Fibroblast of gingiva (primary cell): ENCODE measurements at regions not wholly inside any gene's neighbourhood (a gene's known extent, or its start where the extent isn't known, plus 50 kb on each side); places are given as distances from the start of the nearest gene placed in this dataset.
"Not testable (repeated sequence)": the region's sequence is repeated elsewhere in the genome, so short reads cannot be mapped to it uniquely, and the experiment has no call there.

ENCODE experiments used
- DNase-seq: peaks from one replicate; pipeline ENCODE4 v3.0.0-alpha.2; 2011; ENCODE audit warnings: low read depth

GRCh38 chr2:56021136-56021474, 97.5 kb upstream of the EFEMP1 start:
- no peak for DNase-seq

GRCh38 chr2:56021579-56021978, 98.0 kb upstream of the EFEMP1 start:
- DNase-seq, result no peak

GRCh38 chr2:56025469-56026193, 102.0 kb upstream of the EFEMP1 start:
- no peak for DNase-seq

DNA sequence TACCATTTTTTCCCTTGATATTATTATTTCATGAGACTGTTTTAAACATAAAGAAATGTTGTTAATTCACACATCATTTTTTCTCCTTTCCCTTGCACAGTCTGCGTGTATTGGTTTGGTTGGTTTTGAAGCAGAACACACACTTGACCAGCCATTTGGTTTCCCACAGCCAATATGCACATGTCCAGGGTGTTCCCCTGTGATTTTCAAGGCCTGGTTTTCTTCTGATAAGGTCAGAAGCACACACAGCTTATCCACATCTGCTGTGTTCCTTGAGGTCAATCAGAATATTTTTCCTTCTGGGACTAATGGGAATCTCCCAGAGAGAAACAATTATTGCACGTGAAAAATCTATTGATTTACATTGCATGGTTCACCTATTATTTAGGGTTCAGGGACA, 103.2 kb upstream of the EFEMP1 start:
- DNase-seq, result no peak

- no peak for DNase-seq
Measured at GRCh38 chr2:56030062-56030461, 106.5 kb upstream of the EFEMP1 start.

DNA sequence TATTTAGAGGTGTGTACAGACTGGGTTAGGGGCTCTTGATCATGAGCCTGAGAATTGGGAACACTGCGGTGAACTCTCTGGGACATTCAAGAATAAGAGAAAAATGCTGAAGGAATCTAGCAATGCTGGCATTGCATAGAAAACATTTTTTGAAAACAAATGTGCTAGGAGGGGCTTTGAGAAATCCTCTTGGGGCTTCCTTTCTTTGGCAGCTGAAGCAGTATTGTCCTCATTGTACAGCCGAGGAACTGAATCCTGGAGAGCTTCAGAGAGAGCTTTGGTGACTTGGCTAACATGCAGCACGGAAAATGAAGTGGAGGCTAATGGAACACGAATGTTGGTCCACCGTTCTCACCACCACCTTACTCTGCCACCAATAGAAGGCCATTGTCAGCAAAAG, 107.3 kb upstream of the EFEMP1 start:
- no peak for DNase-seq

GRCh38 chr2:56034258-56034657, 110.7 kb upstream of the EFEMP1 start:
- no peak for DNase-seq

GRCh38 chr2:56040189-56040588, 116.6 kb upstream of the EFEMP1 start:
- DNase-seq, result no peak

- DNase-seq, result no peak
Measured at GRCh38 chr2:56040834-56041233, 117.3 kb upstream of the EFEMP1 start.

DNA sequence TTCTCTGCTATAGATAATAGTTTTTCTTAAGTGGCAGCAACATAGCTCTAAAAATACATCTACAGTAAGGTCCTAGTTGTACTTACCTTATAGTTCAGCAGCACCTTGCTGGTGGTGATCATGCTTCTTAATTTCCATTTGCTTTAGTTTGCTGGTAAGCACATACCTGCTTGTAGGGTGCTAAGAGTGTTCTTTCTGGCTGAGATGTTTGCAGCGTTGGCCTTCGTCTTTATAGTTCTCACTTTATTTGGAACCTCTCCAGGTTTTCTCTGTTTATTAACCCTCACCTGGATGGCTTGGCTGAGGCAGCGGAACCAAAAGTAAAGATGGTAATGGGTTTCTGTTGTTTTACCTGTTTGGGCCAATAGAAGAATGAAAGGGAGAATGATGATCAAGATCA, 123.6 kb upstream of the EFEMP1 start:
- no peak for DNase-seq

DNA sequence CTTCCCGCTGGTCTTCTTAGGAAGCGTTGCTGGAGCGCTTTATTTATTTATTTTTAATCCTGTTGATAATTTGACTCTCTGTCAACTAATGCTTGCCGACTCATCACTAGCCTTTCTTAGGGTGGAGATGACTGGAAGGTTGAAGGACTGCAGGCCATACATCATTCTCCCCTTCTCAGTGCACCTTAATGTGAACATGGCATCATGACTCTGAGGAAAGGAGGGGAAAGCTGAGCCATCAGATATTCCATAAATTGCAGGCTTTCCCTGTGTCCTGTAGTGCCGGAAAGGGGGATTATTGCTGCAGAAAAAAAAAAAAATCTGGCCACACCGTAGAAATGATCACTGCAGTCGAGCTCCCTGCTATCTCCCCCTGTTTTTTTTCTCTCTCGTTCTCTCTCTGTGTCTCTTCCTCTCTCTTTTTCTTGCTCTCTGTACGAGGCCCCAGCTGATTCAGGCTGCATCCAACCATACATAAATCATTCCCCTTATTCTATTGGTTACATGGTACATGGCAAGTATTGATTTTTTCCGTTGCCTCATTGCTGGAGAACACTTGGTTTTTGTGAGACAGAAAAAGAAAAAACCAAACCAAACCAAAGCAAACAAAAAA, 125.8 kb upstream of the EFEMP1 start:
- DNase-seq, result no peak

DNA sequence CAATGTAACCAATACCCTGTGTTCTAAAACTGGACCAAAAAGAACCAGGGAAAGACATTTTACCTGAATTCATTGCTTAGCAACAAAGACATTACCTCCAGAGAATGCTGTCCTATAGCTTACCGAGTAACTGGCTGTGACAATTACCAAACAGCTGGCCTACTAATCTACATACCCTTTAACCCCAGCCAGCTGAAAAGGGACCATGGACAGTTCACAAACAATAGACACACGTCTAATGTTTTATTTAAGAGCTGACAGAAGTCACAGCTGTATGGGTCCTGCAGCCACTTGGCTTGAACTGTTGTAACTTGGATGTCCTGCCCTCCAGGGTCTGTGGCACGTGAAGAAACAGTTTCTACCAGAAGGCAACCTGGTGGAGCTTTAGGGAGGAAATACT, 130.1 kb upstream of the EFEMP1 start:
- no peak for DNase-seq

- no peak for DNase-seq
Measured at GRCh38 chr2:56055405-56055804, 128.4 kb upstream of the CCDC85A start.

DNA sequence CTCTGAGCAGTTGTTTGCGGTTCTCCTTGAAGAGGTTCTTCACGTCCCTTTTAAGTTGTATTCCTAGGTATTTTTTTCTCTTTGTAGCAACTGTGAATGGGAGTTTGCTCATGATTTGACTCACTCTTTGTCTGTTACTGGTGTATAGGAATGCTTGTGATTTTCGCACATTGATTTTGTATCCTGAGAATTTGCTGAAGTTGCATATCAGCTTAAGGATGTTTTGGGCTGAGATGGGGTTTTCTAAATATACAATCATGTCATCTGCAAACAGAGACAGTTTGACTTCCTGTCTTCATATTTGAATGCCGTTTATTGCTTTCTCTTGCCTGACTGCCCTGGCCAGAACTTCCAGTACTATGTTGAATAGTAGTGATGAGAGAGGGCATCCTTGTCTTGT, 122.5 kb upstream of the CCDC85A start:
- not testable (repeated sequence) for DNase-seq

- DNase-seq, result no peak
Measured at GRCh38 chr2:56068746-56069145, 115.0 kb upstream of the CCDC85A start.

DNA sequence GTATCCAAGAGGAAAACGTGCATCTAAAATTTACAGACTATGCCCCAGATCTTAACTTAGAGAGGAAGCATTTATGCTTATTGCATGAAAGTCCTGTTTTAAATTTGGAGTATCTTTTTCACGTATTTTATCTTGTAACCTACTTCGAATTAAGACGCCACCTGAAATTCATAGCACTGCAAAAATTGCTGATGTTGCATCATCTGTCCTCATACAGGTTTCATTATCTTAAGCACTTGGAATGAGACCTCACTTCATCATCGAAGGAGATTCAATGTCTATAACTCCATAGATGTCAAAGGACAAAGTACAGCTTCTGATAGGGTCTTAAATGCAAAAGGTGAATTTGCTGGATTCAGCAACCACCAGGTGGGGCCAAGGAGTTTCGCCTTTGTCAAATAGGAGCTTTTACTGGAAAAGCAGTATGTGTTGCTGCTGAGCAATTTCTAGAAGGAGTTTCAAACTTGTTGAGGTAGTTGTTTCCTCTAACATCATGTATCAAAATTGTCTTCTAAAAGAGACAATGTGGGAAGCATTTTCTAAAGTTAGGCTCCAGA, 106.4 kb upstream of the CCDC85A start:
- DNase-seq, result no peak

- no peak for DNase-seq
Measured at GRCh38 chr2:56082665-56083064, 101.1 kb upstream of the CCDC85A start.

- DNase-seq, result no peak
Measured at GRCh38 chr2:56084111-56084901, 99.5 kb upstream of the CCDC85A start.

- DNase-seq, result no peak
Measured at GRCh38 chr2:56086336-56086735, 97.5 kb upstream of the CCDC85A start.

DNA sequence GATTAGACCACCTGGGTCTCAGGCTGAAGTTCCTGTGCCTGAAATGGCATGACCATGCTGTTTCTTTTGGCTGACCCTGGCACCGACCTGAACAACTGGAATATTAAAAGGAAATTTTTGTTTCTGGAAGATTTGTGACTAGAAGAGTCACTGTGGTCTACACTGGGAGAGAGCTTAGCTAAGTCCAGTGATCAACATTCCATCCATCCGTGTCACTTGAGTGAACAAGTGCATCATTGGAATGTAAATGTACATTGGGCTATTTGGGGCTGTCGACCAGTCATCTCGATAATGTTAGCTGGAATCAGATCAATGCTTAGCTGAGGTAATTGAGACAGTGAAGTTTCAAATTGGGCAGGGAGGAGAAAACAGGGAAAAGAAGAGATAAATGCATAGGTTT, 95.4 kb upstream of the CCDC85A start:
- DNase-seq, result no peak

GRCh38 chr2:56089931-56090330, 93.9 kb upstream of the CCDC85A start:
- no peak for DNase-seq

DNA sequence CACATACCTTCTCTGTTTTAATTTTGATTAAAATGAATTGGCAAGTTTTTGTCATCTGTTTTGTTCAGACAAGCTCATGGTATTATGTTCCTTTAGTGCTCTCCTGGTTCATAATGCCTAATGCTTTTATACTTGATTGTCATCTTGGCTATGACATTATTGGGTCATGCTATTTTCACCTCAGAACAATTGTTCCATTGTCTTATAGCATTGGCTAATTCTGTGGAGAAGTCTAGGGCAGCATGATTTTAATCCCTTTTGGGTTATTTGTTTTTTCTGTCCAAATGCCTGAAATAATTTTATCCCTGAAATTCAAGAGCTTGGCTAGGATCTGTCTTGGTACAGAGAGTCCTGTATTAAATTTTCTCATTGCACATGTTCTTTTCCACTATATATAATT, 83.8 kb upstream of the CCDC85A start:
- DNase-seq, result no peak

DNA sequence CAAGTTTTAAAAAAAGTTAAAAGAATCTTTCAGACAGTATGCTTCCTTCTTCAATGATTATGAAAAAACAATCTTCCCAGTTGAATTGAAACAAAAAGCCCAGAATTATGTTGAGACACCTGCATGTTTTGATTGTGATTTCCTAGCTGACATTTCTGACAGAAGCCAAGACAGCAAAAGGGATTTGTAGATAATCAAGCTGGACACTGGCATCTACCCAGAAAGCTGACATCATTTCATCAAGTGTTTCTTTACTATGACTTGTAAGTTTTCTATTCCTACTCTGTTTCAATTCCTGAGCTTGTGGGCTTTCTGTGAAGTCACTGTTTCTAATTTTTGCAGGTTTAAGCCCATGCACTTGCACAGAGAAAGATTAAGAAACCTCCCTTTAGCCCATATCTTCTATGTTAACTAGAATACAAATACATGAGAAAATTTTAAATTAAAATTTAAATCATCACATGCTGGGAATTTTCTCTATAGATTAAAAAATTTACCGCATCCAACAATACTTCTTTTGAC, 82.9 kb upstream of the CCDC85A start:
- DNase-seq, result no peak
